ENCODE measurements at regions not wholly inside any gene's neighbourhood (a gene's known extent, or its start where the extent isn't known, plus 50 kb on each side); places are given as distances from the start of the nearest gene placed in this dataset.
"Not testable (repeated sequence)": the region's sequence is repeated elsewhere in the genome, so short reads cannot be mapped to it uniquely, and the experiment has no call there.

GRCh38 chr10:63795094-63795860 lies 274.1 kb downstream of the REEP3 start:
- DNase-seq = no peak

- DNase-seq = no peak
Measured at GRCh38 chr10:63798599-63799498, 277.6 kb downstream of the REEP3 start.

GRCh38 chr10:63799521-63800300 lies 278.5 kb downstream of the REEP3 start:
- no peak for DNase-seq

- DNase-seq = no peak
Measured at GRCh38 chr10:63801166-63801565, 280.0 kb downstream of the REEP3 start.

- no peak for DNase-seq
Measured at GRCh38 chr10:63806330-63806729, 285.1 kb downstream of the REEP3 start.

- no peak for DNase-seq
Measured at GRCh38 chr10:63812501-63812900, 291.3 kb downstream of the REEP3 start.

- no peak for DNase-seq
Measured at GRCh38 chr10:63819753-63820329, 298.6 kb downstream of the REEP3 start.

GRCh38 chr10:63822496-63822895 lies 301.3 kb downstream of the REEP3 start:
- DNase-seq = no peak

GRCh38 chr10:63825111-63825510 lies 303.9 kb downstream of the REEP3 start:
- DNase-seq = no peak

- DNase-seq = no peak
Measured at GRCh38 chr10:63825766-63826165, 304.6 kb downstream of the REEP3 start.

- DNase-seq = not testable (repeated sequence)
Measured at GRCh38 chr10:63827018-63827417, 305.8 kb downstream of the REEP3 start.

GRCh38 chr10:63829020-63829419 lies 307.8 kb downstream of the REEP3 start:
- no peak for DNase-seq

- no peak for DNase-seq
Measured at GRCh38 chr10:63829573-63830149, 308.5 kb downstream of the REEP3 start.

- no peak for DNase-seq
Measured at GRCh38 chr10:63832686-63833085, 311.5 kb downstream of the REEP3 start.

- no peak for DNase-seq
Measured at GRCh38 chr10:63833411-63834060, 312.3 kb downstream of the REEP3 start.

GRCh38 chr10:63836666-63837442 lies 315.7 kb downstream of the REEP3 start:
- DNase-seq = no peak

- no peak for DNase-seq
Measured at GRCh38 chr10:63841761-63842160, 320.6 kb downstream of the REEP3 start.

- DNase-seq = no peak
Measured at GRCh38 chr10:63843107-63843506, 321.9 kb downstream of the REEP3 start.

- DNase-seq = not testable (repeated sequence)
Measured at GRCh38 chr10:63848871-63849270, 327.7 kb downstream of the REEP3 start.

GRCh38 chr10:63862860-63863259 lies 341.7 kb downstream of the REEP3 start:
- no peak for DNase-seq

GRCh38 chr10:63865210-63865609 lies 344.0 kb downstream of the REEP3 start:
- no peak for DNase-seq

Data from activated gamma-delta T cell (primary cell).